Kidney epithelial cell (primary cell): ENCODE measurements at regions not wholly inside any gene's neighbourhood (a gene's known extent, or its start where the extent isn't known, plus 50 kb on each side); places are given as distances from the start of the nearest gene placed in this dataset.
A peak's percentile ranks its signal among the peaks of the same experiment; 100 is the strongest.

Experiments
- DNase-seq: peaks from one replicate; pipeline ENCODE4 v3.0.0-alpha.2; 2010; ENCODE audit warnings: low read depth
- H3K27me3 ChIP-seq: 2 replicates; pipeline ENCODE4 v1.6.0; 2011; ENCODE audit warnings: low read length; ENCODE audit not compliant: control insufficient read depth, insufficient read depth
- H3K36me3 ChIP-seq: 2 replicates; pipeline ENCODE4 v1.5.1; 2011; ENCODE audit warnings: low read length; ENCODE audit not compliant: control insufficient read depth, insufficient read depth
- H3K4me3 ChIP-seq: 2 replicates; pipeline ENCODE4 v1.5.1; 2011; ENCODE audit warnings: low read depth, mild to moderate bottlenecking, control low read depth, low read length
- CTCF ChIP-seq: IDR thresholded peaks from 2 replicates; pipeline ENCODE4 v1.5.1; 2011; ENCODE audit warnings: mild to moderate bottlenecking, moderate library complexity, low read length, control low read depth, inconsistent platforms; ENCODE audit not compliant: insufficient read depth, poor library complexity, severe bottlenecking

- H3K4me3 ChIP-seq, result no peak overlapping the region
- no peaks in the 10 kb centered on the region for H3K36me3 ChIP-seq
- DNase-seq, result peak; percentile 69
- H3K27me3 ChIP-seq, result no peaks in the 10 kb centered on the region
- no peak for TF ChIP-seq CTCF
Observed at GRCh38 chr7:84529480-84530205, 335.1 kb upstream of the SEMA3A start.

GRCh38 chr7:84528756-84529479 lies 334.3 kb upstream of the SEMA3A start:
- Histone ChIP-seq H3K36me3 (no peaks in the 10 kb centered on the region), H3K4me3 (no peak overlapping the region), H3K27me3 (no peaks in the 10 kb centered on the region)
- no peak for DNase-seq
- no peak for TF ChIP-seq CTCF

DNA sequence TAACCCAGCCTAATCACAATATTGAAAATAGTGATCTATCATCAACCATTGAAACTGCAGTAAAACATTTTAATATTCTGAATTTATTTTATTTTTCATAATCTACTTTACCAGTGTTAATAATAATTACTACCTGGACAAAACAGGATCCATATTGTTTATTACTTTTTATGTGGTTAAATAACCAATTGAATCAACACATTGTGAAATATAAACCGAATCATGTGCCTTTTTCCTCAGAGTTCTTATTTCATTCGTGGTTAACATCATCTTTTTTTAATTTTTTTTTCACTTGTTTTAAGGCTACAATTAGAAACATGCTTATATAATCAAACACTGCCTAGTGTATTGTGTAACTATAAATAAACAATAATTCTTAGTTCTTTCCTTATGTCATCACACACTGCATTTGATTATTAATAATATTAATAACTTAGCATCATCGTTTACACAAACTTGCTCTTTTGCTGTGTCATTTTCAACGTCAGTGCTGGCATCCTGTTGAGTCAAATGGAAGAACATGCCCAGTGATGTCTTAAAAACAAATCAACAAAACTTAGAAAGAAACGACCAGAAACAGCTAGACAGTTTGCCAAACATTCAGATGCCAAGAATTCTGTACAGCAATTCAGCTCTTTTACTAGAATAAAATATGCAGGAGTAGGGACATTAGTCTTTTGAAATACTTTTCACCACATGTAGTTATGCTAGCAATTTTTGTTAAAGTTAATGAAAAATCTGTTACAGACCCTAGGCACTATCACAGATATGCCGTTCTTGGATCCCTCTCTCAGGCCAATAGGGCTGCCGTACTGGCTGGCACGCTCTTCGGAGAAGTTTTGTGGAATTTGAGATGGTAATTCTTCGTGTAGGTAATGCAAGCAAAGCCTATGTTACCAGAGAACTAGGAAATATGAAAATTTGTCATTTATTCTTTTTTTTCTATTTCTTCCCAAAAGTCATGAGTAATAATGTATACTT lies 330.4 kb upstream of the SEMA3A start:
- no peak for DNase-seq
- H3K36me3 ChIP-seq, result no peaks in the 10 kb centered on the region
- no peaks in the 10 kb centered on the region for H3K27me3 ChIP-seq
- no peak for TF ChIP-seq CTCF
- H3K4me3 ChIP-seq, result no peak overlapping the region

DNA sequence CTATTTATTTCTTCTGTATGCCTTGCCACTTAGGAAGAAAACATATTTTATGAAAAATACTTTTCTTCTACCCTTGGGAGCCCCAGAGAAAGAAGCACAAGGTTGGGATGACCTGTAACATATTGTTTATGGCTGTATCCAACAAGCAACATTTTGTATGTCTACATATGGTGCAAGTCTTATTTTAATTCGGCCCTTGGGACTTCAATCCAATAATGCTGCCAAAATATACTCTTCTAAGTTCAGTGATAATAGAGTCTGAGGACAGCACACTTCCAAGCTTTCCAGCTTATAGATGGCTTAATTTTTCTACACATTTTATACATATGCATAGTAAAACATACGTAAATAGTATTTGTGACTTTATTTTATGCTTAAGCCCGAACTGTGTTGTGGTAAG lies 318.5 kb upstream of the SEMA3A start:
- Histone ChIP-seq H3K27me3 (no peaks in the 10 kb centered on the region), H3K4me3 (no peak overlapping the region), H3K36me3 (no peaks in the 10 kb centered on the region)
- DNase-seq, result no peak
- TF ChIP-seq CTCF, result no peak

GRCh38 chr7:84512055-84512454 lies 317.5 kb upstream of the SEMA3A start:
- no peak for TF ChIP-seq CTCF
- H3K27me3 ChIP-seq, result no peaks in the 10 kb centered on the region
- no peaks in the 10 kb centered on the region for H3K36me3 ChIP-seq
- DNase-seq, result no peak
- no peak overlapping the region for H3K4me3 ChIP-seq
